ENCODE measurements at regions not wholly inside any gene's neighbourhood (a gene's known extent, or its start where the extent isn't known, plus 50 kb on each side); places are given as distances from the start of the nearest gene placed in this dataset.

- TF ChIP-seq EZH2 (IDR thresholded peaks at IDR 0.05; ENCODE audit: borderline replicate concordance, low read depth, low read length, severe bottlenecking): no peak
- no peak for TF ChIP-seq CTCF (IDR thresholded peaks at IDR 0.05; ENCODE audit: borderline replicate concordance, extremely low read depth, low read length, poor library complexity, severe bottlenecking)
These were observed 120.5 kb downstream of the FOXB1 start for GRCh38 chr15:60124460-60125070.

GRCh38 chr15:60125334-60125733 is 121.2 kb downstream of the FOXB1 start:
- H4K20me1 ChIP-seq (ENCODE audit: insufficient read depth, low read length): no peaks in the 10 kb centered on the region
- no peak overlapping the region for H2AFZ ChIP-seq (ENCODE audit: low read depth, low read length)
- no peak overlapping the region for H3K4me3 ChIP-seq (ENCODE audit: low read depth in 1 of 2, low read length in 2 of 2)
- no peak for DNase-seq
- H3K27me3 ChIP-seq (ENCODE audit: insufficient read depth, low read length, poor library complexity): no peaks in the 10 kb centered on the region
- H3K27ac ChIP-seq (ENCODE audit: low read length): no peak overlapping the region
- H3K79me2 ChIP-seq (ENCODE audit: insufficient read depth, low read length): no peaks in the 10 kb centered on the region
- H3K4me2 ChIP-seq (ENCODE audit: insufficient read depth, low read length): no peak overlapping the region
- peaks cover 51% of the 10 kb centered on the region for H3K4me1 ChIP-seq (ENCODE audit: insufficient read depth, low read length)
- TF ChIP-seq EZH2 (IDR thresholded peaks at IDR 0.05; ENCODE audit: borderline replicate concordance, low read depth, low read length, severe bottlenecking) (no peak), CTCF (IDR thresholded peaks at IDR 0.05; ENCODE audit: borderline replicate concordance, extremely low read depth, low read length, poor library complexity, severe bottlenecking) (no peak)
- no peaks in the 10 kb centered on the region for H3K9me3 ChIP-seq (ENCODE audit: insufficient read depth, low read length, severe bottlenecking)
- H3K36me3 ChIP-seq (ENCODE audit: insufficient read depth, low read length): no peaks in the 10 kb centered on the region
- no peak for ATAC-seq (ENCODE audit: insufficient read depth, low read depth)
- no peak overlapping the region for H3K9ac ChIP-seq (ENCODE audit: low read depth, low read length)

More at GRCh38 chr15:60124460-60125070, 120.5 kb downstream of the FOXB1 start:
- Histone ChIP-seq H3K9me3 (ENCODE audit: insufficient read depth, low read length, severe bottlenecking) (no peaks in the 10 kb centered on the region), H3K9ac (ENCODE audit: low read depth, low read length) (no peak overlapping the region), H4K20me1 (ENCODE audit: insufficient read depth, low read length) (no peaks in the 10 kb centered on the region), H3K79me2 (ENCODE audit: insufficient read depth, low read length) (no peaks in the 10 kb centered on the region), H3K27me3 (ENCODE audit: insufficient read depth, low read length, poor library complexity) (no peaks in the 10 kb centered on the region), H3K27ac (ENCODE audit: low read length) (no peak overlapping the region), H3K36me3 (ENCODE audit: insufficient read depth, low read length) (no peaks in the 10 kb centered on the region), H3K4me3 (ENCODE audit: low read depth in 1 of 2, low read length in 2 of 2) (no peak overlapping the region), H2AFZ (ENCODE audit: low read depth, low read length) (no peak overlapping the region; the same call in 1 of the 2 replicates), H3K4me1 (ENCODE audit: insufficient read depth, low read length) (peaks cover 56% of the 10 kb centered on the region), H3K4me2 (ENCODE audit: insufficient read depth, low read length) (no peak overlapping the region)
- ATAC-seq (ENCODE audit: insufficient read depth, low read depth) (no peak), DNase-seq (no peak)

GRCh38 chr15:60126200-60126599 is 122.1 kb downstream of the FOXB1 start:
- no peaks in the 10 kb centered on the region for H3K79me2 ChIP-seq (ENCODE audit: insufficient read depth, low read length)
- H3K9me3 ChIP-seq (ENCODE audit: insufficient read depth, low read length, severe bottlenecking): no peaks in the 10 kb centered on the region
- H3K27ac ChIP-seq (ENCODE audit: low read length): no peak overlapping the region
- H4K20me1 ChIP-seq (ENCODE audit: insufficient read depth, low read length): no peaks in the 10 kb centered on the region
- no peak overlapping the region for H3K4me3 ChIP-seq (ENCODE audit: low read depth in 1 of 2, low read length in 2 of 2)
- H3K4me1 ChIP-seq (ENCODE audit: insufficient read depth, low read length): peaks cover 47% of the 10 kb centered on the region
- H3K9ac ChIP-seq (ENCODE audit: low read depth, low read length): no peak overlapping the region
- no peaks in the 10 kb centered on the region for H3K27me3 ChIP-seq (ENCODE audit: insufficient read depth, low read length, poor library complexity)
- TF ChIP-seq CTCF (IDR thresholded peaks at IDR 0.05; ENCODE audit: borderline replicate concordance, extremely low read depth, low read length, poor library complexity, severe bottlenecking) (no peak), EZH2 (IDR thresholded peaks at IDR 0.05; ENCODE audit: borderline replicate concordance, low read depth, low read length, severe bottlenecking) (no peak)
- H3K4me2 ChIP-seq (ENCODE audit: insufficient read depth, low read length): no peak overlapping the region
- ATAC-seq (ENCODE audit: insufficient read depth, low read depth) (no peak), DNase-seq (no peak)
- H3K36me3 ChIP-seq (ENCODE audit: insufficient read depth, low read length): no peaks in the 10 kb centered on the region
- peak overlapping the region; percentile 20; the same call in 1 of the 2 replicates for H2AFZ ChIP-seq (ENCODE audit: low read depth, low read length)
